GM21717 (cell line): ENCODE measurements at regions not wholly inside any gene's neighbourhood (a gene's known extent, or its start where the extent isn't known, plus 50 kb on each side); places are given as distances from the start of the nearest gene placed in this dataset.
A peak's percentile ranks its signal among the peaks of the same experiment; 100 is the strongest.

Experiments used
- ATAC-seq: cut with Tn5 transposase; IDR thresholded peaks from one replicate; pipeline ENCODE4 v1.9.1; 2021; ENCODE audit warnings: mild to moderate bottlenecking, moderate library complexity; ENCODE audit not compliant: unreplicated experiment

DNA sequence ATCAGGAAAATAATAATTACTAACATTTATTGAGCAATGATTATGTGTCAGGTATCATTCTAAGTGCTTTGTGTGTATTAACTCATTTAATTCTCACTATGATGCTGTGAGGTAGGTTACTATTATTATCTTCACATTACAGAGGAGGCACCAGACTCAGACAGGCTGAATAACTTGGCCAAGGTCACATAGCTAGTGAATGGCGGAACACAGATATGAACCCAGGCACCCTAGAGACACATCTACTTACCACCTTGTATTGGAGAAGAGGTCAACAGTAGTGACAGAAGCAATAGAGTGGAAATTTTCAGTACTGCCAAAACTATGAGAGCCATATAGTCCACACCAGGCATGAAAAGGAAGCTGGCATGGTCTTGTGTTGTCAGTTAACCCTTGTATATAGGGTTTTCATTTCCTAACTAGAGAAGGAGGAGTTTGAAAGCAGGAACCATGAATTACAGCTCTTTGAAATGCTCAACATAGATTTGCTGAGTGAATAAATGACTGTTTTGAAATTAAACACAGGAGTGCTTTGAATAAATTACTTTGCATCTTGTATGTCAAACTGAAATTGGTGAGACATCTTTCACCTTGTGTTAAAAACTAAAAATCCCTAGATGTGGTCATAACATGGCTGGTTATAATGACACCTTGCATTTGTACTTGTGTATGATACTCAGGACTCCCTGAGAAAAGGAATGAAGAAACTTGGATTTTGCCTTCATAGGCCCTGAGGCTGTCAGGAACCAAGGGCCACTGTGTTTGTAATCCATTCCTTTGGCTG lies 71.8 kb downstream of the RTL9 start:
- no peak for ATAC-seq

DNA sequence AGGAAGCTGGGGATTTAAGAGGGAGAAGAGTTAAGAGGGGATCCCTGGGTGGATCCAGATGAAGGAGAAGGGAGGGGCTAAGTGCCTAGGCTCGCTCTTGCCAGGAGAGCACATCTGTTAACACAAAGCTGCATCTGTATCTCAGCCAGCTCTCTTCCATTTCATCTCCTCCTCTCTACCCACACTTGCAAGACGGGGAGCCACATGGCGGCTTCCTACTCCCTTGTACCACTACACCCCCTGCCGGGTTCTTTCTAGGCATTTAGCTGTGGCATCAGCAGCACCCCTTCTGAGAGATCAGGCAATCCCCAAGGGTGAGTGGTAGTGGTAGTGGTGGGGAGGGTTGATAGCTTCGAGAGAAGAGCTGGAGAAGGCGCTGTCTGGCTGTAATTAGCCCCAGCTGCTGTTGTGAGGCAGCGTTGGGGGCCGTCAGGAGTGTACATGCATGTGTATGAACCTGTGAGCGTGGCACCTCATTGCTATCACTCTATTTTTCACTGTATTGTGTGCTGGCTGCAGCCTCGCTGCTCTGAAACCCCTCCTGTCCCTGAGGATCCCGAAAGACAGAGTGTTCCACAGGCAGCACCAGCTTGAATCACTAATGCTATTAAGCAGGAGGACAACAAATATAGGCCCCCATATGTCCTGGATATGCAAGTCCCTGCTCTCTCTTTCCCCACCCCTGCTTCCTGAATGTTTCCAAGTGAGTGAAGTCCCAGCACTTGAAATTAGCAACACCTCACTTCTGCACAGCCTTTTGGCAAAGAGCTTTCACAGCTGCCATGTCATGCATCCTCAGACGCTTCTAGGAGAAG lies 73.7 kb downstream of the RTL9 start:
- no peak for ATAC-seq

DNA sequence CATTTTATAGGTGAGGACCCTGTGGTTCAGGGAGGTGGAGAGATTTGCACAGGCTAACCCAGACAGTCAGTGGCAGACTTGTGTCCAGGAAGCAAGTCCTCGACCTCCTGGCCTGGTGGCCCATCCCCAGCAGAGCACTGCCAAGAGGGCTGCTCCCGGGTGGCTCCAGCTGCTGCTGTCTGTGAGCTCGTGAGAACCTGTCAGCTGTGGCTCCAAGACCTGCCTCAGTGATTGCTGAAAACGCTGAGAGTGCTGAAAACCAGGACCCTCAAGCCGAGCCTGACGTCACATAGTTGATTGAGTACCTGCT lies 74.2 kb downstream of the RTL9 start:
- no peak for ATAC-seq

DNA sequence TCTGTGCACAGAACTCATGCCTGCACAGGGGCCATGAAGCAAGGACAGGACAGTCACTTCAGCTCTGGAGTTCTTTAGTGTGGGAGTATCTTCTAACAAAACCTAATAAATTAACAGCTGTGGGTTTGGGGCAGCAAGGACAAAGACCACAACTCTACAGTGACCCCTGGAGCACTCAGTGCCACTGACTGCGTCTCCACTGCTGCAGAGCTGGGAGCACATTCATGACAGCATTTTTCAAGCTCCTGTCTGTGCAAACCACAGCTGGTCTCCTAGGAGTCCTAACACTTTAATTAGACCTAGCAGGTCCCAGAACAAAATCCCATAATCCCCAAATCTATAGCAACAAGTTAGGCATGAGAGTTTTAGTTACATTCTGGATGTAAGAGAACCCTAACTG lies 76.5 kb downstream of the RTL9 start:
- ATAC-seq = no peak

DNA sequence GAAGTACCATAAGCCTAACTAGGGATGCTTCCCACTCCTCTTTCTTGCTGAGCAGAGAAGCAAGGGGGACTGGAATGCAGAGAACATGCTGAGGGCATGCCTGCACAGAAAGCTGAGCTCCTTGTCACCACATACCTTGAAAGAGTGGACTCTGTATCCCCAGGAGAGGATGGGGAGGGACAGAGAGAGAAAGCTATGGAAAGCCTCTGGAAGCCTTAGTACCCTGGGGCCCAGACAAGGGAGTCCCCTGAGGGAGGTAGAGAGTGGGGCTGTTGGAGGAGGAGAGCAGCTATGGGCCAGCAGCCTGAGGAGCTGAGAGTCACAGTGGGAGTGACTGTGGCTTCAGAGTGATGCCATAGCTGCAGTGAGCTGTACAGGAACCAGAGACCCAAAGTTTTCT lies 77.9 kb downstream of the RTL9 start:
- no peak for ATAC-seq

DNA sequence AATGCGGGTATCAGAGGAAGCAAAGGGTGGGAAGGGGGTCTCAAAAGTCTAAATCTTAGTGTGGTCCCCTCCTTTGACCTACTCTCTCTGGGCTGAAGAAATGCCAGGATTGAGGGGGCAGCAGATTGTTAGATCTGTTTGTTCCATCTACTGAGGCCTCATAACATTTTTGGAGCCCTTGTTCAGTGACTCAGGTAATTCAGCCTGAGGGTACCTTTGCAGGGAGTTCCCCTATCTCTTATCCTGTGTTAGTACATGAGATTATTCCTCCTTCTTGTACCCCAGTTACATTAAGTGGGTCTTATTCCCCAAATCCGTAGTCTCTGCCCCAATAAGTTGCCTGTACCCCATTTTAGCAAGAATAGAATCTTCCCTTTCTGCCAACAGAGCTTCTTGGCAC lies 79.0 kb downstream of the RTL9 start:
- no peak for ATAC-seq

DNA sequence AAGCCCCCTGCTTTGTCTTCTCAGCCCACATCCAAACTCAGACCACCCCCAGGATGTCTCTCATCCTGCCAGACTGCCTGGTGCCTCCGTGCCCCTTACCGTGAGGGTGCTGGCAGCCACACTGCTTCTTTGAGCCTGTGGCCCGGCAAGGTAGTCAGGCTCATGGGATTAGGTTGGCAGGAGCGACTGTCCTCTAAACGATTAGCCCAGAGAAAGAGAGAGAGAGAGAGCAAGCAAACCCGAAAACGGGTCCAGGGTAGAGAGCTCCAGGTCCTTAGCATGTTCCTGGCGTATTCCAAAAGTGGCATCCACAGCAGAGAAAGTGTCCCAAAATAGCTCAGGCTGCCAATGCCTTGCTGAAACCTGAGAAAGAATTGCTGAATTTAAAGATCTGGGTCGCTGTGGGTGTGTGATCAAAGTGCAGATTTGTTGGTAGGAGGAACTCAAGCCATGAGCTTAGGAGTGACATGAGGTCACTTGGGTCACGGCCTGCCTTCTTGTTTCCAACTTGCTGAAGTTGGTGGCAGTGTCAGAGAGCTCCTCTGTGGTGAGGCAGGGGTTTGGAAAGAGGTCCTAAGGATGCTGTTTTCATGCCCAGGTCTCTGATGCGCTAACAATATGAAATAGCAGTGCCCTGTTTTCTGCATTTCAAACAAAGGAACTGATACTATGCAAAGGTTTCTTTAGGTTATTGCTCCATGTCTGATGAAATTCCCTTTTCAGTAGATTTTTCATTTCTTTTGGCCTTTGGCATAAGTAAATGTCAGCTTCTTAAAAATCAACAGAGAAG lies 81.6 kb downstream of the RTL9 start:
- no peak for ATAC-seq

DNA sequence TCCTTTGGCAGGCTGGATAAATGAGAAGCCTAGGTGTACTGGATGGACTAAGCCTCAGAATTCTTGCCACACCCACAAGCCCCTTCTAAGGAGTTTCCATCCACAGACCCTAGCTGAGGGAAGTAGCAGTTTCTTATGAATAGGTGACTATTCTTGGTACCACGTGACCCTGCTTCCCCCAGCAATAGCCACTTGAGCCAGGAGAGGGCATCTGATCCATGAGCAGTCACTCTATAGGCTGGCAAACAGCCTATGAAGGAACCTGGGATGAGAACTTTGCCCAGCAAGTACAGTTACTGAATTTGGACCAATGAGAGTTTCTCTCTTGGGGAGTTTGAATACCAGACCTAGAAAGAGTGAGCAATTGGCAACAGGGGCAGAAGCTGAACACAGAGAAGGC lies 84.0 kb downstream of the RTL9 start:
- ATAC-seq = peak; percentile 75

DNA sequence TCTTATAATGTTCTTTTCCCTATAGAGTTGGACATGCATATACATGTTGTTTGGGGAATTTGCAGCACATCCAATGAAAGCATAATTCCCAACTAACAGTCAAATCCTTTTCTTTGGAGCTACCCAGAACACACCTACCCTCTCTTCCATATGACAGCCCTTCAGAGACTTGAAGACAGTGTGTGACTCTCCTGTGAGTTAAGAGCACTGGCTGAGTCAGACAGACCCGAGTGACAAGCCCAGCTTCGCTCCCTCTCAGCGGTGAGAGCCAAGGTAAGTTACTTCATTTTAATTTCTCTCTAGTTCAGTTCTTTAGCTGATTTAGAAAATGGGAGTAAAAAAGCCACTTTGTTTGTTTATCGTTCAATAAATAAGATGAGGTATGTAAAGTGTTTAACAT lies 86.3 kb downstream of the RTL9 start:
- ATAC-seq = no peak

DNA sequence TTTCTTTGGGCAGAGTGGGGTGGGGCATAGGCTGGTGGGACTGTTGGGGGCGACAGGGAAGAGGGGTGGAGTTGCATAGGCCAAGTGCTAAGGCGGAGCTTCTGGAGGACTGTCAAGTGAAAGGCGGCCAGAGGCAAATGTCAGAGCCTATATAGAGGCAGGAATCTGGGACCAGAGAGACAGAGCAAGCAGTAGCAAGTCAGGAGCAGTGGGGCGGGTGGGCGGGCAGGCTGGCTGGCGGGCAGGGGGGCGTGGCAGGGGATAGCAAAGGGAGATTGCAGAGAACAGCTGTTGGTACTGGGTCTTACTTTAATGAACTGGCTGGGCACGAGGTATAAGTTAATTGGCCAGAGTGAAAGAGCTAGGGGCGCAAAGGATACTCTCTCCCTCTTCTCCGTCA lies 89.8 kb downstream of the RTL9 start:
- ATAC-seq = no peak

DNA sequence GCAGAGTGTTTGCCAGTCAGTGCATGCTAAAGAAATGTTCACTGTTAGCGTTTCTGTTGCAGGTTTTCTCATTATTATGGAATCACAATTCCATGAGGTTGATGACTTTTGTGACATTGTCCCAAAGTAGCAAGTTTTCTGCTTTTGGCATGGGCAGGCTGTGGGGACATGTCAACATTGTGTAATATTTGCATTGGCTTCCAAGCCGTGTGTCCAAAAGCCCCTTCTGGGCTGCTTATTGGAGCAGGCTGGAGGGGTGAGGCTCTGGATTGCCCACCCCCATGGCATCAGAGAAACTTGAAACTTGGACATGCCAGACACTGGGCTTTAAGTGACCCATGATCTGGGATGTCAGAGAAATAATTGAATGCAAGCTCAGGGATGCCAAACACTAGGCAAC lies 90.7 kb downstream of the RTL9 start:
- no peak for ATAC-seq

DNA sequence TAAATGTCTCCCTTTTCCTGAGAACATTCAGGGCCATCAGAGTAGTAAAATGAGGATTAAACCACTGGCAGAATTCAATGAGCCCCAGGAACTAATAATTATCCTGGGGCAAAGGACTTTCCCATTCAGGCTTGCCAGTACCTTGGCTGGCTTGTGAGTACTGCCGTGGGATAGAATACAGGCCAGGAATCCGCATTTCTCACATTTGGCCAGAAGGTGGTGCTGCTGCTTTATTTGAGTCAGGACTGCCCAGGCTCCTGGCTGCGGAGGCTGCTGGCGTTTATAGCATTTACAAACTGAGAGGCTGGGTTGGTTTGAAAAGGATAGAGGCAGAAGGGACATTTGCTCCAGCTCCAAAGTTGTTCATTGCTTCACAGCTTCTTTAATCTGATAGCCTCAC lies 91.4 kb downstream of the RTL9 start:
- peak; percentile 90 for ATAC-seq

DNA sequence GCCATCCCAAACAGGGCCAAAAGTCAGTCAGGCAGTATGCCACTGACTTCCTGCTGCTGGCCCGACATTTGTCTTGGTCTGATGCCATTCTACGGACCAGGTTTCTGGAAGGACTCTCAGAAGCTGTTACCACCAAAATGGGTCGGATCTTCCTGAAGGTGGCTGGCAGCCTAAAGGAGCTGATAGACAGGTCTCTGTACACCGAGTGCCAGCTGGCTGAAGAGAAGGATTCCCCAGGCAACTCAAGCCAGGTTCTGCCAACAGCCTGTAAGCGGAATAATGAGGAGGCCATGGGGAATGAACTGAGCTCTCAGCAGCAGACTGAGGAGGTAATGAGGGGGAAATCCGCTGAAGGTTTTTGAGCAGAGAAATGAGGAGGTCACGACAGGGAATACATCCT lies 95.7 kb downstream of the RTL9 start:
- ATAC-seq = no peak

DNA sequence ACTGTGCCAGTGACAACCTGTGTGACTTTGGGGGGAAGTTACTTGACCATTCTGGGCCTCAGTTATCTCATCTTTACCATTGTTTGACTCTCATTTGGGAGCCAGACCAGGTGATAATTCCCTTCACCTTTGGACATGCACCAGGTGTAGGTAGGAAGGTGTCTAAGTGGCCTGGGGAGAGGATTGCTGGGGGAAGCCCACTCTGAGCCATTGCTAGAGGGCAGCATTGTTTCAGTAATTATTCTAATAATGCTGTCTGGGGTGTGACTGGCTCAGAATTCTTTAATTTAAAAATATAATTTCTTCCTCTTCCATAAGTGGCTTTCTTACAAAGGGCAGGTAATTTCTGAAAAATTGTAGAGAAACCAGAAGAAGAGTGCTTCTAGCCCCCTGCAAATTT lies 104.3 kb downstream of the RTL9 start:
- no peak for ATAC-seq

DNA sequence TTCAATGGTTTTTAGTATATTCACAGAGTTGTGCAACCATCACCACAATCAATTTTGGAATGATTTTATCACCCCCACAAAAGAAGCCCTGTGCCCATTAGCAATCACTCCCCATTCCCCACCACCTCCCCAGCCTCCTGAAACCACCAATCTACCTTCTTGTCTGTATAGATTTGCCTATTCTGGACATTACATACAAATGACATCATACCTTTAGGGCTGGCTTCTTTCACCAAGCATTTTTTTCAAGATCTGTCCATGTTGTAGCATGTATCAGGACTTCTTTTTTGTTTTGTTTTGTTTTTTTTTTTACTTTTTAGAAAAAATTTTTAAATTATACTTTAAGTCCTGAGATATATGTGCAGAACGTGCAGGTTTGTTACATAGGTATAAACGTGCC lies 108.1 kb downstream of the RTL9 start:
- no peak for ATAC-seq

DNA sequence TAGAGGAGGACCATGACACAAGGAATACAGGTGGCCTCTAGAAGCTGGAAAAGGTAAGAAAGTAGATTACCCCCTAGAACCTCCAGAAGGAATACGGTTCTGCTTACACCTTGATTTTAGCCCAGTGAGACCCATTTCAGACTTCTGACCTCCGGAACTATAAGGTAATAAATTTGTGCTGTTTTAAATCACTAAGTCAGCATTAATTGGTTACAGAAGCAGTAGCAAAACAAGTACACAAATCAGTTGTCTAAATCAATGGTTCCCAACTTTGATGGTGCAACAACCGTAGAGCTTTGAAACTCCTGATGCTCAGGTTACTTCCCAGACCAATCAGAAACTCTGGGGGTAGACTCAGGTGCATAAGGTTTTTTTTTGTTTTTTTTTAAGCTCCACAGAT lies 113.6 kb downstream of the RTL9 start:
- no peak for ATAC-seq

DNA sequence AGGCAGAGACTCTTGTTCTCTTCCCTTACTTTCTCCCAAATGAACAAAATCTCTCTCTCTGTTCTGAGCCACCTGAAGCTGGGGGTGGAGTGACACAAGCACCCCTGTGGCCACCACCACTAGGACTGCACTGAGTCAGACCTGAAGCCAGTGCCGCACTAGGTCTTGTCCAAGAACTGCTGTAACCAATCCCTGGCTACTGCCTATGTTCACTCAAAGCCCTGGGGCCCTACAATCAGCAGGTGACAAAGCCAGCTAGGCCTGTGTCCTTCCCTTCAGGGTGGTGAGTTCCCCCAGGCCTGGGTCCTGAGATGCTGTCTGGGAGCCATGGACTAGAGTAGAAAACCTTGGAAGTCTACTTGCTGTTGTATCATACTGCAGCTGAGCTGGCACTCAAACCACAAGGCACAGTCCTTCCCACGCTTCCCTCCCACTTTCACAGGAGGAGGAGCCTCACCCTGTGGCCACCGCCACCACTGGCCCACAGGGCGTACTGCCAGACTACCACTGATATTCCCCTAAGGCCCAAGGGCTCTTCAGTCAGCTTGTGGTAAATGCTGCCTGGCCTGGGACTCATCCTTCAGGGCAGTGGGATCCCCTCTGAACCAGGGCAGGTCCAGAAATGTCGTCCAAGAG lies 119.1 kb downstream of the RTL9 start:
- no peak for ATAC-seq

DNA sequence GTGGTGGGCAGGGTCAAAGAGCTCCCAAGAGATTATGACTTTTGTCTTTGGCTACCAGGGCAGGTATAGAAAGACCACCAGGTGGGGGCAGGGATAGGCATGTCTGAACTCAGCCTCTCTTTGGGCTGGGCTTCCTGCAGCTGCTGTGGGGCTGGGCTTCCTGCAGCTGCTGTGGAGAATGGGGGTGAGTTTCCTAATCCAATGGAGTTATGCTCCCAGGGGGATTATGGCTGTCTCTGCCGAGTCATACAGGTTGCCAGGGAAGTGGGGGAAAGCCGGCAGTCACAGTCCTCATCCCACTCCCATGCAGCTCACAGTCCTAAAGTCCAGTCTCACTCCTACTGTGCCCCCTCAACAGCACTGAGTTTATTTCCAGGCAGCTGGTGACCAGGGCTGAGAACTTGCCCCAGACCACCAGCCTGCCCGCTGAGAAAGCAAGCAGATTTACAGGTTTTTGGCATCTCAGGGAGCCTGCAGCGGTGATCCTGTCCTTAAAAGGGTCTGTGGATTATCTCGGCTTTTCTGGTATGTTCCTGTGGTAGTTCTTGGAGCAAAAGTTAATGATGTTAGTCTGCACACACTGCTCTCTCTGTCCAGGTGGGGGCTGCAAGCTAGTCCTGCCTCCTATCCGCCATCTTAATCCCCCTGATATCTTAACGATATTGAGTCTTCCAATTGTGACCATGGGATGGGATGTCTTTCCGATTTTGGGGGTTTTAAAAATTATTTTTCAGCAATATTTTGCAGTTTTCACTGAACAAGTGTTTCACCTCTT lies 133.4 kb downstream of the RTL9 start:
- no peak for ATAC-seq

DNA sequence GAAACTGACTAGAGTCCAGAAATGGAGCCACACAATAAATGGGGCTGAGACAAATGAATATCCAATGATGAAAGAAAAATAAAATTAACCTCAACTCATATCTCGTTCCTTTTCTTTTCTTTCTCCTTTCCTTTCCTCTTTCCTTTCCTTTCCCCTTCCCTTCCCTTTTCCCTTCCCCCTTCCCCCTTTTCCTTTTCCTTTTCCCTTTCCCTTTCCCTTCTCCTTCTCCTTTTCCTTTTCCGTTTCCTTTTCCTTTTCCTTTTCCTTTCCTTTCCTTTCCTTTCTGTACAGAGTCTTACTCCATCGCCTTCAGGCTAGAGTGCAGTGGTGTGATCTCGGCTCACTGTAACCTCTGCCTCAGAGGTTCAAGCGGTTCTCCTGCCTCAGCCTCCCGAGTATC lies 146.3 kb downstream of the RTL9 start:
- ATAC-seq = no peak

DNA sequence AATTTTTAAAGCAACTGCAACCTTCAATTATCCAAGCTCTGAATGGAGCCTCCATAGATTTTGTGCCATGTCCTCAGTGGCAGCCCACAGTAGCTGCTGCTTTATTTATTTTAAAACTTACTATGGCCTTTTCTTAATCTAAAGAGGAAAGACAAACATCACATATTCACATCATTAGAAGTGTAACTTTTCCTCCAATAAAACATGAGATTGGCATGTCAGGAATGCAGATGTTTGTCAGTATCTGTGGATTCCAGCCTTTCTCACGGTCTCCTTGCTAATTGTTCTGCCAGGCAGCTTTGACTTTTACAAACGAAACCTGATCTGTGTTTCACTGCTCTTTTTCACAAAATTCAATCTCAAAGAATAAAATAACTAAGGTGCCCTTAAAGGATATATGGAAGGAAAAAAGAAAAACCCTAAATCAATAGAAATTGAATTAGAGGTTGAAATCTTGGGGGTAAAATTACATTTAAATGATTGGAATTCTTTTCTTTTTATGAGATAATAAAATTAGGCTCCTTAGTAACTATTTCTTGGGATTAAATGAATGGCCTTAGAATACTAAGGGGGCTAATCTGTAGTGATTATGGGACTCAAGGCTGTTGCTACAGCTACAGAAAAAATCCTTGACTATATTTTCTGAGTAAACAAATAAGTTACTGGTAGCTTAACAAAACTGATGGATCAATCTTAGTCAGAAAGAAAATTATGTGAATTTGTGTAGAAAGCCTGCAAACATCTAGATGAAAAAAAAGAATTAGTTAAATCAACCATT lies 151.3 kb downstream of the RTL9 start:
- no peak for ATAC-seq
